GM20000 (cell line): ENCODE measurements at regions not wholly inside any gene's neighbourhood (a gene's known extent, or its start where the extent isn't known, plus 50 kb on each side); places are given as distances from the start of the nearest gene placed in this dataset.
"Not testable (repeated sequence)": the region's sequence is repeated elsewhere in the genome, so short reads cannot be mapped to it uniquely, and the experiment has no call there.

ENCODE experiments used
- DNase-seq: peaks from one replicate; pipeline ENCODE4 v3.0.0; 2012; ENCODE audit warnings: low spot score
- TF ChIP-seq, protein P1 (sequence below): IDR thresholded peaks from 2 replicates; pipeline ENCODE4 v1.5.1; 2012; ENCODE audit warnings: mild to moderate bottlenecking, control low read depth; ENCODE audit errors: extremely low read depth, missing control alignments

DNA sequence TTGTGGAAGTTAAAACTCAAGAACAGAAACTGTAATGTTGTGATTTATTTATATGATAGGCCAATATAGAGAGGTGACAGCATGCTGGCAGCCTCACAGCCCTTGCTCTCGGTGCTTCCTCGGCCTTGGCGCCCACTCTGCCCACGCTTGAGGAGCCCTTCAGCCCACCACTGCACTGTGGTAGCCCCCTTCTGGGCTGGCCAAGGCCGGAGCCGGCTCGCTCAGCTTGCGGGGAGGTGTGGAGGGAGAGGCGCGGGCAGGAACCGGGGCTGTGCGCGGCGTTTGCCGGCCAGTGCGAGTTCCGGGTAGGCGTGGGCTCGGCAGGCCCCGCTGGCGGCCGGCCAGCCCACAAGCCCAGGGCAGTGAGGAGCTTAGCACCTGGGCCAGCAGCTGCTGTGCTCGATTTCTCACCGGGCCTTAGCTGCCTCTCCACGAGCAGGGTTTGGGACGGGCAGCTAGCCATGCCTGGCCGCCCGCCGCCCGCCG is 65.8 kb upstream of the SLC8A3 start:
- DNase-seq, result peak; percentile 70
- TF ChIP-seq, protein P1, sequence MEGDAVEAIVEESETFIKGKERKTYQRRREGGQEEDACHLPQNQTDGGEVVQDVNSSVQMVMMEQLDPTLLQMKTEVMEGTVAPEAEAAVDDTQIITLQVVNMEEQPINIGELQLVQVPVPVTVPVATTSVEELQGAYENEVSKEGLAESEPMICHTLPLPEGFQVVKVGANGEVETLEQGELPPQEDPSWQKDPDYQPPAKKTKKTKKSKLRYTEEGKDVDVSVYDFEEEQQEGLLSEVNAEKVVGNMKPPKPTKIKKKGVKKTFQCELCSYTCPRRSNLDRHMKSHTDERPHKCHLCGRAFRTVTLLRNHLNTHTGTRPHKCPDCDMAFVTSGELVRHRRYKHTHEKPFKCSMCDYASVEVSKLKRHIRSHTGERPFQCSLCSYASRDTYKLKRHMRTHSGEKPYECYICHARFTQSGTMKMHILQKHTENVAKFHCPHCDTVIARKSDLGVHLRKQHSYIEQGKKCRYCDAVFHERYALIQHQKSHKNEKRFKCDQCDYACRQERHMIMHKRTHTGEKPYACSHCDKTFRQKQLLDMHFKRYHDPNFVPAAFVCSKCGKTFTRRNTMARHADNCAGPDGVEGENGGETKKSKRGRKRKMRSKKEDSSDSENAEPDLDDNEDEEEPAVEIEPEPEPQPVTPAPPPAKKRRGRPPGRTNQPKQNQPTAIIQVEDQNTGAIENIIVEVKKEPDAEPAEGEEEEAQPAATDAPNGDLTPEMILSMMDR, result no peak

DNA sequence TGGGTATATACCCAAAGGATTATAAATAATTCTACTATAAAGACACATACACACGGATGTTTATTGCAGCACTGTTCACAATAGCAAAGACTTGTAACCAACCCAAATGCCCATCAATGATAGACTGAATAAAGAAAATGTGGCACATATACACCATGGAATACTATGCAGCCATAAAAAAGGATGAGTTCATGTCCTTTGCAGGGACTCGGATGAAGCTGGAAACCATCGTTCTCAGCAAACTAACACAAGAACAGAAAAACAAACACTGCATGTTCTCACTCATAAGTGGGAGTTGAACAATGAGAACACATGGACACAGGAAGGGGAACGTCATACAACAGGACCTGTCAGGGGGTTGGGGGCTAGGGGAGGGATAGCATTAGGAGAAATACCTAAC is 64.8 kb upstream of the SLC8A3 start:
- not testable (repeated sequence) for DNase-seq

GRCh38 chr14:70245026-70245425 is 56.3 kb upstream of the SLC8A3 start:
- DNase-seq, result no peak
- TF ChIP-seq, protein P1, result no peak

GRCh38 chr14:70239802-70240201 is 51.1 kb upstream of the SLC8A3 start:
- DNase-seq, result peak; percentile 72
- TF ChIP-seq, protein P1, result no peak

DNA sequence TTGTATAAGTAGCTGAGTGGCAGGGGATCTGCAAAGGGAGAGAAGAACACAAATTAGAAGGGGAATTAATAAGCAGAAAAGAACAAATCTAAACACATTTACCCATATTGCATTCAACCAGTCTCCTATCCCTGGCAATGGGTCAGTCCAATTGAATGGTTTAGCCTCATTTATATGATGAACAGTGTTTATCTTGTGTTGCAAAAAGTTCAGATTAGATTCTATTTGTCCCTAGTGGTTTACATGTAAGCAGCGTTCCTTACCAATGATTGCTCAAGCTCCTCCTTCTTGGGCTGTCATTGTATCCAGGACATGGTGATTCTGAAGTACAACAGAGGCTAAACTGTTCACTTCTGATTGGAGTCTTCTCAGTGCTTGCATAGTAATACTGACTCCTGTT is 49.9 kb upstream of the SLC8A3 start:
- not testable (repeated sequence) for DNase-seq
